Spleen (tissue), 11 donors: ENCODE measurements at regions not wholly inside any gene's neighbourhood (a gene's known extent, or its start where the extent isn't known, plus 50 kb on each side); places are given as distances from the start of the nearest gene placed in this dataset.

ENCODE experiments used
- DNase-seq: peaks from one replicate; pipeline ENCODE4 v3.0.0-alpha.2; 2020
- H3K27ac ChIP-seq, 8 donors: fragments of 200-600 bp; sonication (generic) in 7 of 8; 1 replicate in 4 of 8; 2 replicates in 4 of 8; pipeline versions ENCODE4 v1.5.0 to v1.8.0; 2016 to 2021; ENCODE audit warnings: inconsistent platforms in 4 of 8, mild to moderate bottlenecking in 4 of 8, moderate library complexity in 1 of 8
- H3K27me3 ChIP-seq, 7 donors: fragments of 200-600 bp; sonication (generic) in 6 of 7; replicated peaks in 1 of 7; 1 replicate in 4 of 7; 2 replicates in 3 of 7; pipeline versions ENCODE4 v1.5.0 to v1.8.0; 2016 to 2021; ENCODE audit warnings: inconsistent platforms in 3 of 7, mild to moderate bottlenecking in 1 of 7
- H3K36me3 ChIP-seq, 6 donors: fragments of 200-600 bp; sonication (generic) in 5 of 6; 1 replicate in 4 of 6; 2 replicates in 2 of 6; pipeline versions ENCODE4 v1.5.0 to v1.8.0; 2016 to 2021; ENCODE audit warnings: inconsistent platforms in 2 of 6
- H3K4me1 ChIP-seq, 6 donors: fragments of 200-600 bp; sonication (generic) in 5 of 6; 1 replicate in 3 of 6; 2 replicates in 3 of 6; pipeline versions ENCODE4 v1.5.0 to v1.8.0; 2016 to 2021; ENCODE audit warnings: inconsistent platforms in 3 of 6
- H3K4me3 ChIP-seq, 8 donors: fragments of 200-600 bp; sonication (generic) in 7 of 8; 1 replicate in 4 of 8; 2 replicates in 4 of 8; pipeline versions ENCODE4 v1.5.0 to v1.8.0; 2016 to 2021; ENCODE audit warnings: inconsistent platforms in 4 of 8, mild to moderate bottlenecking in 4 of 8, moderate library complexity in 2 of 8
- H3K9me3 ChIP-seq, 8 donors: fragments of 200-600 bp; sonication (generic) in 7 of 8; 1 replicate in 4 of 8; 2 replicates in 4 of 8; pipeline versions ENCODE4 v1.5.0 to v1.8.0; 2016 to 2021; ENCODE audit warnings: inconsistent platforms in 4 of 8
- POLR2A ChIP-seq, 3 donors: fragments of 450-650 bp; IDR thresholded peaks; one replicate each; pipeline ENCODE4 v1.5.1; 2017; ENCODE audit warnings: antibody characterized with exemption in 3 of 3, mild to moderate bottlenecking in 1 of 3
- POLR2AphosphoS5 ChIP-seq, 3 donors: sonication (generic); formaldehyde crosslinking; IDR thresholded peaks; one replicate each; pipeline ENCODE4 v1.5.1; 2017; ENCODE audit warnings: antibody characterized with exemption in 3 of 3
- WGBS, 5 donors: extraction: QIAGEN DNeasy Blood & Tissue Kit in 3 of 5; methylation state at CpG; one replicate each; pipeline versions ENCODE4 v1.1.5 to v1.1.7; 2013 to 2018; 5-methylcytosine and 5-hydroxymethylcytosine counted together
- intact Hi-C: fragments of 100-400 bp; cut with DNase I; formaldehyde crosslinking; loops from one replicate; pipeline ENCODE4 v1.15.0; 2023; ENCODE audit warnings: low total_unique reads
- TF ChIP-seq, protein P1 (sequence below), 11 experiments: fragments of 200-600 bp in 7 of 11; fragments of 450-650 bp in 4 of 11; sonication (generic) in 4 of 11; IDR thresholded peaks in 8 of 11; conservative IDR thresholded peaks in 3 of 11; 1 replicate in 7 of 11; 2 replicates in 4 of 11; pipeline versions ENCODE4 v1.4.0 to v1.8.0; 2016 to 2021; ENCODE audit warnings: antibody characterized with exemption in 11 of 11, inconsistent platforms in 4 of 11, mild to moderate bottlenecking in 1 of 11
- donor health status: healthy with polysubstance abuse.
- donor health status: DM: no; HTN: no; CAD: no; lungs with moderate emphysema.
- donor health status: DM: no; HTN: no; CAD: no.
- donor health status: Bipolar disorder and iron deficiency.
- donor health status: healthy.
- donor health status: DM: no; HTN: no; CAD: no.
- donor health status: DM: yes; HTN: yes; CAD: no.

DNA sequence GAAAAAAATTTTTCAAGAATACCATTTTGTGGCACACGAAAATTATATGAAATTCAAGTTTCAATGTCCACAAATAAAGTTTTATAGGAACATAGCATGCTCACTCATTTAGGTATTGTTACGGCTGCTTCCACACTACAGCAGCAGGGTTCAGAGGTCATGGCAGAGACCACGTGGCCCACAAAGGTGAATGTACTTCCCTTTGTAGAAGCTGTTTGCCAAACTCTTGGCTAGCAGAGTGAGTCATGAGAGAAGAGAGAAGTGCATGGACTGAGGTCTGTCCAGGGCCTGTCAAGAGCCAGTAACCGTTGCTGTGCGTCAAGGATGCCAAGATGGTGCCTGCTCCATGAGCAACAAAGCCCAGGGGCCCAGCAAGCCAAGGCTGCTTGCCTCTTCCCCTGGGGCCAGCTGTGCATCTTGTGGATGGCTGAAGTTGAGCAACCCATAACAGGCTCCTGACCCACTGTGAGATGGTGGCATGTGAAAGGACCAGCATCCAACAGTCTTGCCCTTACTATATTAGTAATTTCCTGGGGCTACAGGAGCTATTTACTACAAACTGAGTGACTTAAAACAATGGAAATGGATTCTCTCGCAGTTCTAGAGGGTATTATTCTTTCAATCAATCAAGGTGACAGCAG, 64.8 kb upstream of the ATP5PO start:
- Histone ChIP-seq H3K4me1 (peaks cover 16 to 24% (median 21%) of the 10 kb centered on the region in 6 donors), H3K27me3 (no peaks in the 10 kb centered on the region), H3K27ac (no peak overlapping the region), H3K36me3 (no peaks in the 10 kb centered on the region), H3K4me3 (no peak overlapping the region), H3K9me3 (no peaks in the 10 kb centered on the region)
- no peak for TF ChIP-seq POLR2AphosphoS5 (IDR thresholded peaks at IDR 0.05)
- TF ChIP-seq POLR2A (IDR thresholded peaks at IDR 0.05), result no peak
- TF ChIP-seq, protein P1, sequence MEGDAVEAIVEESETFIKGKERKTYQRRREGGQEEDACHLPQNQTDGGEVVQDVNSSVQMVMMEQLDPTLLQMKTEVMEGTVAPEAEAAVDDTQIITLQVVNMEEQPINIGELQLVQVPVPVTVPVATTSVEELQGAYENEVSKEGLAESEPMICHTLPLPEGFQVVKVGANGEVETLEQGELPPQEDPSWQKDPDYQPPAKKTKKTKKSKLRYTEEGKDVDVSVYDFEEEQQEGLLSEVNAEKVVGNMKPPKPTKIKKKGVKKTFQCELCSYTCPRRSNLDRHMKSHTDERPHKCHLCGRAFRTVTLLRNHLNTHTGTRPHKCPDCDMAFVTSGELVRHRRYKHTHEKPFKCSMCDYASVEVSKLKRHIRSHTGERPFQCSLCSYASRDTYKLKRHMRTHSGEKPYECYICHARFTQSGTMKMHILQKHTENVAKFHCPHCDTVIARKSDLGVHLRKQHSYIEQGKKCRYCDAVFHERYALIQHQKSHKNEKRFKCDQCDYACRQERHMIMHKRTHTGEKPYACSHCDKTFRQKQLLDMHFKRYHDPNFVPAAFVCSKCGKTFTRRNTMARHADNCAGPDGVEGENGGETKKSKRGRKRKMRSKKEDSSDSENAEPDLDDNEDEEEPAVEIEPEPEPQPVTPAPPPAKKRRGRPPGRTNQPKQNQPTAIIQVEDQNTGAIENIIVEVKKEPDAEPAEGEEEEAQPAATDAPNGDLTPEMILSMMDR (IDR thresholded peaks at IDR 0.05 in 8 of 11, conservative IDR thresholded peaks at IDR 0.05 in 3 of 11), result no peak
- DNase-seq, result no peak
- WGBS, 5 donors, result 65 to 85% (median 77%) methylated on average over 6 of the region's 6 CpGs
- intact Hi-C loops, result no loop called here

GRCh38 chr21:33978585-33978984, 63.0 kb upstream of the ATP5PO start:
- Histone ChIP-seq H3K9me3 (no peaks in the 10 kb centered on the region), H3K36me3 (no peaks in the 10 kb centered on the region), H3K4me1 (peaks cover 17 to 30% (median 26%) of the 10 kb centered on the region in 6 donors), H3K4me3 (no peak overlapping the region), H3K27me3 (no peaks in the 10 kb centered on the region), H3K27ac (no peak overlapping the region)
- intact Hi-C loops, result no loop called here
- TF ChIP-seq POLR2A (IDR thresholded peaks at IDR 0.05) (no peak), POLR2AphosphoS5 (IDR thresholded peaks at IDR 0.05) (no peak)
- TF ChIP-seq, protein P1 (IDR thresholded peaks at IDR 0.05 in 8 of 11, conservative IDR thresholded peaks at IDR 0.05 in 3 of 11), result no peak
- no peak for DNase-seq
- WGBS, 5 donors, result 81 to 95% (median 90%) methylated on average over 4 of the region's 4 CpGs

- 83 to 91% (median 87%) methylated on average over 12 of the region's 12 CpGs for WGBS, 5 donors
- Histone ChIP-seq H3K9me3 (no peaks in the 10 kb centered on the region), H3K4me1 (peaks cover 17 to 30% (median 26%) of the 10 kb centered on the region in 6 donors), H3K4me3 (no peak overlapping the region), H3K27ac (peak overlapping the region in 1 of 8 donors; percentile 83), H3K27me3 (no peaks in the 10 kb centered on the region), H3K36me3 (no peaks in the 10 kb centered on the region)
- intact Hi-C loops, result no loop called here
- no peak for DNase-seq
- no peak for TF ChIP-seq POLR2AphosphoS5 (IDR thresholded peaks at IDR 0.05)
- TF ChIP-seq POLR2A (IDR thresholded peaks at IDR 0.05), result no peak
- TF ChIP-seq, protein P1 (IDR thresholded peaks at IDR 0.05 in 8 of 11, conservative IDR thresholded peaks at IDR 0.05 in 3 of 11), result no peak
These were observed 62.2 kb upstream of the ATP5PO start for GRCh38 chr21:33977721-33978369.

- Histone ChIP-seq H3K27ac (peak overlapping the region in 7 of 8 donors; percentile 27 to 83 (median 73)), H3K27me3 (no peaks in the 10 kb centered on the region), H3K4me1 (peaks cover 17 to 30% (median 26%) of the 10 kb centered on the region in 6 donors)
These were observed 61.6 kb upstream of the ATP5PO start for GRCh38 chr21:33977017-33977720.

More at GRCh38 chr21:33977017-33977720, 61.6 kb upstream of the ATP5PO start:
- intact Hi-C loops, result no loop called here
- no peak for DNase-seq
- Histone ChIP-seq H3K4me3 (no peak overlapping the region), H3K9me3 (no peaks in the 10 kb centered on the region), H3K36me3 (no peaks in the 10 kb centered on the region)
- 54 to 73% (median 65%) methylated on average over 6 of the region's 6 CpGs for WGBS, 5 donors
- TF ChIP-seq, protein P1 (IDR thresholded peaks at IDR 0.05 in 8 of 11, conservative IDR thresholded peaks at IDR 0.05 in 3 of 11), result no peak
- TF ChIP-seq POLR2A (IDR thresholded peaks at IDR 0.05), result no peak
- no peak for TF ChIP-seq POLR2AphosphoS5 (IDR thresholded peaks at IDR 0.05)
